ENCODE measurements at regions not wholly inside any gene's neighbourhood (a gene's known extent, or its start where the extent isn't known, plus 50 kb on each side); places are given as distances from the start of the nearest gene placed in this dataset.
A peak's percentile ranks its signal among the peaks of the same experiment; 100 is the strongest.

DNA sequence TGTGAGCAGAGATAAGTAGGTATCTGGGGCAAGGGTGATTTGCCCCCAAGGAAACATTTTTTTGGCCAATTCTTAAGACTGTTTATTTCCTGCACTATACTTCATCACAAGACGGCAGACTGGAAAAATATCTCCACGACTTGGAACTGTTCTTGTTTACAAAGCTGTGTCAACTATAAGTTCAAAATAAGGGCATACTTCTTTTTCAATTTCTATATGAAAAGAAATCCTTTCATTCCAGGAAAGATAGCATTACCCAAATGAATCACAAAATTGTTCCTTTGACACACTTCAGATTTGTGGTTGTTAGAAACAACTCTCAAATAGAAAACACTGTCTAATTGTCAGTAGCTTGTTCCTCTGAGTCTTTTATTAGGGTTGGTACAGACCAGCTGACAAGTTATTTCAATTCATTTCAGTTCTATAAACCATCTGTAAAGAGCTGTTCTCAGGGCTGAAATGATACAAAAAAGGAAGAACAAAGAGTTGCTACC is 212.9 kb upstream of the PRDM1 start:
- Histone ChIP-seq H3K9me3 (no peaks in the 10 kb centered on the region), H3K4me3 (no peak overlapping the region), H3K4me1 (ENCODE audit: low read depth) (no peaks in the 10 kb centered on the region), H3K36me3 (ENCODE audit: low read depth) (no peaks in the 10 kb centered on the region)
- ATAC-seq (no peak), DNase-seq (no peak)
- TF ChIP-seq, protein P1, sequence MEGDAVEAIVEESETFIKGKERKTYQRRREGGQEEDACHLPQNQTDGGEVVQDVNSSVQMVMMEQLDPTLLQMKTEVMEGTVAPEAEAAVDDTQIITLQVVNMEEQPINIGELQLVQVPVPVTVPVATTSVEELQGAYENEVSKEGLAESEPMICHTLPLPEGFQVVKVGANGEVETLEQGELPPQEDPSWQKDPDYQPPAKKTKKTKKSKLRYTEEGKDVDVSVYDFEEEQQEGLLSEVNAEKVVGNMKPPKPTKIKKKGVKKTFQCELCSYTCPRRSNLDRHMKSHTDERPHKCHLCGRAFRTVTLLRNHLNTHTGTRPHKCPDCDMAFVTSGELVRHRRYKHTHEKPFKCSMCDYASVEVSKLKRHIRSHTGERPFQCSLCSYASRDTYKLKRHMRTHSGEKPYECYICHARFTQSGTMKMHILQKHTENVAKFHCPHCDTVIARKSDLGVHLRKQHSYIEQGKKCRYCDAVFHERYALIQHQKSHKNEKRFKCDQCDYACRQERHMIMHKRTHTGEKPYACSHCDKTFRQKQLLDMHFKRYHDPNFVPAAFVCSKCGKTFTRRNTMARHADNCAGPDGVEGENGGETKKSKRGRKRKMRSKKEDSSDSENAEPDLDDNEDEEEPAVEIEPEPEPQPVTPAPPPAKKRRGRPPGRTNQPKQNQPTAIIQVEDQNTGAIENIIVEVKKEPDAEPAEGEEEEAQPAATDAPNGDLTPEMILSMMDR (IDR thresholded peaks at IDR 0.05) = no peak
- intact Hi-C loops (cut with DNase I, micrococcal nuclease) = no loop called here

DNA sequence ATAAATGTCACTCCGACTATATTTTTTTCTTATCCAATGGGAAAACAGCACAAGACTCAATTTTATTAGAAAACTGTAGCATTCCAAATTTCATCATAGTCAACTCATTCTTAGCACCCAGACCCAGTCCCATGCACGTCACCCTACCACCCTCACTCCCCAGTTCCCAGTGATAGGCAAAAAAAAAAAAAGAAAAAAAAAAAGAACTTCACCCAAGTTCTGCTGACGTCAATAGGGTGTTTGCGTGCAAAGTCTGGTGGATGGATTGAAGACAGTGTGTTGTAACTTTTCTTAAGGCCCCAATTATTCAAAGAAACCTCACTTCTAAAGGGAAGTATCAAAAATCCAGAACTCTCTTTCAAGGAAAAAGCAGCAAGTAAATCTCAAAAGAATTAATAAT is 213.9 kb upstream of the PRDM1 start:
- ATAC-seq (no peak), DNase-seq (peak in 1 of 3 donors; percentile 42)
- intact Hi-C loops (cut with DNase I, micrococcal nuclease) = no loop called here
- Histone ChIP-seq H3K4me3 (no peak overlapping the region), H3K9me3 (no peaks in the 10 kb centered on the region), H3K4me1 (ENCODE audit: low read depth) (no peaks in the 10 kb centered on the region), H3K36me3 (ENCODE audit: low read depth) (no peaks in the 10 kb centered on the region)
- TF ChIP-seq, protein P1 (IDR thresholded peaks at IDR 0.05) = no peak

DNA sequence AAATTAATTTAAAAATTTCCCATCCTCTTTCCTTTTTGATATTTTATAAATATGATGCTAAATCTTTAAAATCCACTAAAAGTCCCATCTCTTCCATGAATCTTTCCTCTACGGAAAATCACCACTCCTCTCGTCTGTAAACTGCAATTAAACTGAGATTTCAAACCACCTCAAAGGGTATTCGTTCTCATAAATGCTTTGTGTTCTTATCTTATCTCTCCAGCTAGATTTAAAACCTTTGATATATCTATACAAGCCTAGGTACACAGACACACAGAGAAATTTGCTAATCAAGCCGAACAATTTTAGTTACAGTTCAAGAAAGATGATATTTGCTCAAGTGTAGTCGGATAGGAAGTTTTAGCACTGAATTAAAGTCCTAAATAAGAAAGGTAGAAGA is 214.6 kb upstream of the PRDM1 start:
- TF ChIP-seq, protein P1 (IDR thresholded peaks at IDR 0.05) = no peak
- no peaks in the 10 kb centered on the region for H3K9me3 ChIP-seq
- intact Hi-C loops (cut with DNase I, micrococcal nuclease) = no loop called here
- H3K4me1 ChIP-seq (ENCODE audit: low read depth) = no peaks in the 10 kb centered on the region
- no peaks in the 10 kb centered on the region for H3K36me3 ChIP-seq (ENCODE audit: low read depth)
- H3K4me3 ChIP-seq = no peak overlapping the region
- no peak for ATAC-seq
- DNase-seq = no peak

- Histone ChIP-seq H3K36me3 (ENCODE audit: low read depth) (no peaks in the 10 kb centered on the region), H3K4me3 (no peak overlapping the region), H3K9me3 (no peaks in the 10 kb centered on the region), H3K4me1 (ENCODE audit: low read depth) (no peaks in the 10 kb centered on the region)
- no peak for DNase-seq
- no peak for ATAC-seq
- TF ChIP-seq, protein P1 (IDR thresholded peaks at IDR 0.05) = no peak
- intact Hi-C loops (cut with DNase I, micrococcal nuclease) = no loop called here
Observed at GRCh38 chr6:105869835-105870440, 216.2 kb upstream of the PRDM1 start.

- no peaks in the 10 kb centered on the region for H3K9me3 ChIP-seq
- TF ChIP-seq, protein P1 (IDR thresholded peaks at IDR 0.05) = no peak
- no peak for ATAC-seq
Observed at GRCh38 chr6:105868823-105869460, 217.2 kb upstream of the PRDM1 start.

More at GRCh38 chr6:105868823-105869460, 217.2 kb upstream of the PRDM1 start:
- no peaks in the 10 kb centered on the region for H3K4me1 ChIP-seq (ENCODE audit: low read depth)
- no peak overlapping the region for H3K4me3 ChIP-seq
- no peak for DNase-seq
- intact Hi-C loops (cut with DNase I, micrococcal nuclease) = no loop called here
- H3K36me3 ChIP-seq (ENCODE audit: low read depth) = no peaks in the 10 kb centered on the region

Data from mucosa of descending colon (tissue), 3 donors.